GM12878 (cell line): ENCODE measurements at regions not wholly inside any gene's neighbourhood (a gene's known extent, or its start where the extent isn't known, plus 50 kb on each side); places are given as distances from the start of the nearest gene placed in this dataset.

Source experiments
- ATAC-seq: fragments of 200-7000 bp; cut with Tn5 transposase; 3 replicates; pipeline ENCODE4 v1.9.1; 2020; ENCODE audit warnings: mild to moderate bottlenecking, moderate library complexity
- BruUV-seq: library from RNA; stranded (reverse); fragments of 400-500 nt; replicated peaks from 2 replicates; lab custom pipeline; 2021; lab: Mats Ljungman, UMichigan
- CTCF ChIA-PET: fragments of 300-600 bp; sonication (Branson Sonifier 250); formaldehyde crosslinking; extraction: SDS; loops from one replicate; lab custom pipeline; 2021; ENCODE audit warnings: inconsistent platforms; lab: Yijun Ruan, JAX
- POLR2A ChIA-PET: fragments of 350-600 bp; formaldehyde crosslinking; extraction: SDS; loops from one replicate; lab custom pipeline; 2021; ENCODE audit warnings: inconsistent platforms; lab: Charles Lee
- RAD21 ChIA-PET: fragments of 300-600 bp; sonication (Branson Sonifier 250); formaldehyde crosslinking; loops from one replicate; lab custom pipeline; 2023; ENCODE audit warnings: antibody characterized with exemption; ENCODE audit not compliant: unreplicated experiment; lab: Charles Lee
- SMC1A ChIA-PET: fragments of 300-600 bp; sonication (Branson Sonifier 250); formaldehyde crosslinking; loops from one replicate; lab custom pipeline; 2023; ENCODE audit not compliant: unreplicated experiment, uncharacterized antibody; lab: Charles Lee
- DNase-seq: peaks from one replicate; pipeline ENCODE4 v3.0.0-alpha.2; 2011; ENCODE audit warnings: low read depth, low spot score
- FAIRE-seq: peaks from 3 replicates; lab custom pipeline; 2011; peaks lifted over from hg19 to GRCh38; lab: Jason Lieb, UNC
- H2AFZ ChIP-seq: 2 replicates; pipeline ENCODE4 v1.6.0; 2011; ENCODE audit warnings: low read depth, low read length, control low read depth; ENCODE audit not compliant: control insufficient read depth
- H3K27ac ChIP-seq: 2 replicates; pipeline ENCODE4 v1.5.1; 2011; ENCODE audit warnings: control low read depth; ENCODE audit not compliant: control insufficient read depth, insufficient read depth
- H3K27me3 ChIP-seq, 2 experiments: replicated peaks in 1 of 2; 2 replicates each; pipeline versions ENCODE4 v1.6.0 to v1.6.1; 2011; ENCODE audit warnings: low read length in 1 of 2; ENCODE audit not compliant: control insufficient read depth in 2 of 2, insufficient read depth in 2 of 2
- H3K36me3 ChIP-seq, 2 experiments: 2 replicates each; pipeline ENCODE4 v1.5.1; 2011; ENCODE audit warnings: low read length in 1 of 2; ENCODE audit not compliant: control insufficient read depth in 2 of 2, insufficient read depth in 2 of 2
- H3K4me1 ChIP-seq: 2 replicates; pipeline ENCODE4 v1.6.1; 2011; ENCODE audit warnings: mild to moderate bottlenecking, low read length, moderate library complexity, mixed read lengths; ENCODE audit not compliant: control insufficient read depth, insufficient read depth
- H3K4me2 ChIP-seq: 2 replicates; pipeline ENCODE4 v1.6.0; 2011; ENCODE audit warnings: control low read depth; ENCODE audit not compliant: control insufficient read depth, insufficient read depth
- H3K4me3 ChIP-seq: fragments of 200-600 bp; sonication (generic); 2 replicates; pipeline ENCODE4 v1.5.1; 2016
- H3K79me2 ChIP-seq: 2 replicates; pipeline ENCODE4 v1.6.0; 2011; ENCODE audit warnings: low read length; ENCODE audit not compliant: control insufficient read depth, insufficient read depth
- H3K9ac ChIP-seq: 2 replicates; pipeline ENCODE4 v1.8.0; 2011; ENCODE audit warnings: low read length, control low read depth, mixed read lengths; ENCODE audit not compliant: control insufficient read depth, insufficient read depth
- H3K9me3 ChIP-seq: replicated peaks from 3 replicates; pipeline ENCODE4 v1.5.1; 2011; ENCODE audit warnings: mild to moderate bottlenecking, low read length; ENCODE audit not compliant: control insufficient read depth, insufficient read depth
- H4K20me1 ChIP-seq: 2 replicates; pipeline ENCODE4 v1.6.0; 2011; ENCODE audit not compliant: control insufficient read depth, insufficient read depth
- BMI1 ChIP-seq: fragments of 450-650 bp; IDR thresholded peaks from 2 replicates; pipeline ENCODE4 v1.6.1; 2016; ENCODE audit warnings: mild to moderate bottlenecking, moderate library complexity, borderline replicate concordance
- IKZF2 ChIP-seq, 2 experiments: fragments of 450-650 bp; IDR thresholded peaks; 2 replicates each; pipeline ENCODE4 v1.6.1; 2017; ENCODE audit warnings: mild to moderate bottlenecking in 2 of 2, moderate library complexity in 2 of 2
- IRF4 ChIP-seq: IDR thresholded peaks from 2 replicates; pipeline ENCODE4 v1.6.1; 2011; ENCODE audit warnings: low read depth, low read length
- SPI1 ChIP-seq: IDR thresholded peaks from 2 replicates; pipeline ENCODE4 v1.6.1; 2011; ENCODE audit warnings: low read depth, mild to moderate bottlenecking, low read length, moderate library complexity, borderline replicate concordance; ENCODE audit not compliant: insufficient read depth
- TARDBP ChIP-seq: IDR thresholded peaks from 2 replicates; pipeline ENCODE4 v1.6.1; 2016; ENCODE audit warnings: borderline replicate concordance
- ZNF384 ChIP-seq: IDR thresholded peaks from 2 replicates; pipeline ENCODE4 v1.6.1; 2012; ENCODE audit warnings: low read depth, mild to moderate bottlenecking, low read length, improper control_type of control experiment, borderline replicate concordance
- WGBS: methylation state at CpG from one replicate; pipeline ENCODE4 v1.1.6; 2016; ENCODE audit warnings: low lambda C conversion rate; ENCODE audit not compliant: insufficient replicate concordance, insufficient coverage; ENCODE audit errors: missing lambda C conversion rate; 5-methylcytosine and 5-hydroxymethylcytosine counted together
- in situ Hi-C: fragments of 300-500 bp; cut with MboI; formaldehyde crosslinking; loops from 9 replicates; pipeline ENCODE4 v1.14.3; 2018; ENCODE audit warnings: mixed read lengths
- intact Hi-C: fragments of 100-400 bp; cut with micrococcal nuclease; formaldehyde crosslinking; loops from one replicate; pipeline ENCODE4 v1.14.2; 2022; ENCODE audit not compliant: unreplicated experiment

DNA sequence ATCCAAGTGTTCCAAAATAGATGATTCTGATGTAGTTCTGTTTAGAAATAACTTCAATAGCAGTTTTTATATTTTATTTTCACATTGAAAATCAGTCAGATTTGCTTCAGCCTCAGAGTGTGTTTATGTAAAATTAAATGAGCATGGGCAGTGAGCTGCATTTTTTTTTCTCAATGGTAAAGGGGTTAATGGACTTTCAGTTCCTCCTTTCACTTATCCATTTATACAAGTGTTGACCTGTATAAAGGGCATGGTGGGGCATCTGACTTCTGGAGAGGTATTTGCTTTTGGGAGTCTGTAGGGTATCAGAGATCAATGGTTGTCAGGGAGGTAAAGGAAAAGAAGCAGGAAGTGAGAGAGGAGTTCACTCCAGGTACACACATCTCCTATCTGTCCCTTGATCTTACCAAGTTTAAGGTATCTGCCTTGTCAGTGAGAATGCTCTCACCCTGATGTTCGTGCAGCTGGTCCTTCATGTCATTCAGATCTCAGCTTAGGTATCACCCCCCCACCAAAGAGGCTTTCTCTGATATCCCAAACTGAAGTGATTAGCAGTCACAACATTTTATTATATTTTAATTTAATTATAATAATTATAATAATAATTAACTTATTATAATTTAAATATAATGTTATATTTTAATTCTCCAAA lies 181.6 kb upstream of the LMNTD1 start:
- TF ChIP-seq IRF4 (peak; percentile 68; the same call in 1 of the 2 replicates), SPI1 (peak; percentile 89), IKZF2 (IDR thresholded peaks at IDR 0.05) (0 out of 4 replicates have a peak, but pooled peaks of 1 of the 2 experiments have one; percentile 14), BMI1 (no peak), ZNF384 (peak; percentile 72)
- ChIA-PET RAD21 (no interaction called here), POLR2A (no interaction called here), CTCF (no interaction called here), SMC1A (interaction anchor here (0.7 to 2.1 kb wide), 2 partner anchors 10 to 113 kb away, joined by 3 to 5 read pairs; no protein-coding TSS in a partner anchor)
- no TSS peak for BruUV-seq
- H3K9me3 ChIP-seq: no peaks in the 10 kb centered on the region; the same call in 1 of the 3 replicates
- no peak overlapping the region for H3K4me3 ChIP-seq
- no peaks in the 10 kb centered on the region for H3K36me3 ChIP-seq
- no peaks in the 10 kb centered on the region for H3K79me2 ChIP-seq
- H3K9ac ChIP-seq: no peak overlapping the region
- H4K20me1 ChIP-seq: no peaks in the 10 kb centered on the region
- intact Hi-C loops: no loop called here
- DNase-seq (no peak), FAIRE-seq (peak; percentile 44), ATAC-seq (peak; percentile 86)
- no peaks in the 10 kb centered on the region for H3K4me1 ChIP-seq
- no peaks in the 10 kb centered on the region; a peak in 2 of 4 replicates for H3K27me3 ChIP-seq
- 37% methylated on average over 1 of the region's 1 CpG for WGBS
- no peak overlapping the region for H2AFZ ChIP-seq
- in situ Hi-C loops: no loop called here
- H3K4me2 ChIP-seq: no peak overlapping the region
- no peak overlapping the region for H3K27ac ChIP-seq

DNA sequence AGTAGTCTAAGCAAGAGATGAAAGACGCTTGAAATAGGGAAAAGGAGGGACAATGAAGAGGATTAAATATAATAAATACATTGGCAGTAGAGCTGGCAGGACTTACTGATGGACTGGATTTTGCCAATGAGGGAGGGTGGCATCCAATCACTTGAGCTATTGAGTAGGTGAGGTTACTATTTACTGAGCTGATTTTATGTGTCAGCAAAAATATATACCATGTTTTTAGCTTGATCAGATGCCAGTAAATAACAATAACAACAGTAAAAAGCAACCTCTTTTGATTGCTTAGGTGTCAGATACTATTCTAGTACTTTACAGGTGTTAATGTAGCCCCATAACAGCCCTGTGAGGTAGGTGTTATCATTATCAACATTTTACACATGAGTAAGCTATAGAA lies 187.5 kb upstream of the LMNTD1 start:
- FAIRE-seq: no peak
- Histone ChIP-seq H3K79me2 (no peaks in the 10 kb centered on the region), H4K20me1 (no peaks in the 10 kb centered on the region), H3K4me3 (no peak overlapping the region), H3K9me3 (no peaks in the 10 kb centered on the region; the same call in 1 of the 3 replicates), H3K9ac (no peak overlapping the region), H2AFZ (no peak overlapping the region), H3K36me3 (no peaks in the 10 kb centered on the region), H3K4me1 (no peaks in the 10 kb centered on the region)
- DNase-seq: no peak
- WGBS: 30% methylated on average over 1 of the region's 1 CpG
- SMC1A ChIA-PET: no interaction called here
- in situ Hi-C loops: no loop called here
- TF ChIP-seq TARDBP: no peak
- TF ChIP-seq, all 136 proteins: peak for 0
- no TSS peak for BruUV-seq
- intact Hi-C loops: no loop called here
- POLR2A ChIA-PET: no interaction called here
- no peak for ATAC-seq
- CTCF ChIA-PET: interaction anchor here (1.1 kb wide), 1 partner anchor 12 kb away, joined by 3 read pairs; no protein-coding TSS in a partner anchor
- RAD21 ChIA-PET: no interaction called here
- no peaks in the 10 kb centered on the region; a peak in 1 of 4 replicates for H3K27me3 ChIP-seq
- no peak overlapping the region for H3K27ac ChIP-seq
- H3K4me2 ChIP-seq: no peak overlapping the region
